GM13977 (cell line): ENCODE measurements at regions not wholly inside any gene's neighbourhood (a gene's known extent, or its start where the extent isn't known, plus 50 kb on each side); places are given as distances from the start of the nearest gene placed in this dataset.
A peak's percentile ranks its signal among the peaks of the same experiment; 100 is the strongest.
"Not testable (repeated sequence)": the region's sequence is repeated elsewhere in the genome, so short reads cannot be mapped to it uniquely, and the experiment has no call there.

Source experiments
- DNase-seq: peaks from one replicate; pipeline ENCODE4 v3.0.0; 2012; ENCODE audit warnings: low spot score
- CTCF ChIP-seq: IDR thresholded peaks from 2 replicates; pipeline ENCODE4 v1.5.1; 2012; ENCODE audit warnings: mild to moderate bottlenecking, control low read depth; ENCODE audit not compliant: insufficient read depth; ENCODE audit errors: extremely low read depth, missing control alignments
- in situ Hi-C: fragments of 300-500 bp; cut with MboI; formaldehyde crosslinking; loops from one replicate; pipeline ENCODE4 v1.12.0; 2022; ENCODE audit warnings: low sequenced_read_pairs, low pct_unique_long_range_greater_than_20kb, mixed read lengths, inconsistent platforms; ENCODE audit not compliant: unreplicated experiment

- no peak for DNase-seq
- no peak for TF ChIP-seq CTCF
- in situ Hi-C loops: no loop called here
Measured at GRCh38 chr12:68479896-68480291, 130.8 kb upstream of the RAP1B start.

GRCh38 chr12:68480526-68480925 lies 130.2 kb upstream of the RAP1B start:
- in situ Hi-C loops: no loop called here
- DNase-seq: no peak
- no peak for TF ChIP-seq CTCF

GRCh38 chr12:68481181-68481941 lies 129.3 kb upstream of the RAP1B start:
- in situ Hi-C loops: no loop called here
- peak; percentile 43 for DNase-seq
- no peak for TF ChIP-seq CTCF

GRCh38 chr12:68482014-68482413 lies 128.7 kb upstream of the RAP1B start:
- in situ Hi-C loops: no loop called here
- DNase-seq: no peak

GRCh38 chr12:68482660-68483059 lies 128.0 kb upstream of the RAP1B start:
- no peak for TF ChIP-seq CTCF
- DNase-seq: peak; percentile 73
- in situ Hi-C loops: no loop called here

More at GRCh38 chr12:68482014-68482413, 128.7 kb upstream of the RAP1B start:
- TF ChIP-seq CTCF: no peak

GRCh38 chr12:68483592-68484383 lies 126.9 kb upstream of the RAP1B start:
- TF ChIP-seq CTCF: no peak
- peak; percentile 38 for DNase-seq
- in situ Hi-C loops: no loop called here

GRCh38 chr12:68484578-68484977 lies 126.1 kb upstream of the RAP1B start:
- DNase-seq, in situ Hi-C loops: not testable (repeated sequence)

GRCh38 chr12:68486449-68486848 lies 124.2 kb upstream of the RAP1B start:
- in situ Hi-C loops: not testable (repeated sequence)

More at GRCh38 chr12:68486449-68486848, 124.2 kb upstream of the RAP1B start:
- DNase-seq: not testable (repeated sequence)
